Midbrain (tissue), 1 donor: ENCODE measurements at regions not wholly inside any gene's neighbourhood (a gene's known extent, or its start where the extent isn't known, plus 50 kb on each side); places are given as distances from the start of the nearest gene placed in this dataset.
"Not testable (repeated sequence)": the region's sequence is repeated elsewhere in the genome, so short reads cannot be mapped to it uniquely, and the experiment has no call there.

Experiments
- DNase-seq: peaks from one replicate; lab custom pipeline; 2025; lab: John Stamatoyannopoulos, UW

GRCh38 chr7:91405092-91405788, 141.0 kb downstream of the FZD1 start:
- DNase-seq = no peak

GRCh38 chr7:91405873-91406272, 141.6 kb downstream of the FZD1 start:
- DNase-seq = not testable (repeated sequence)

GRCh38 chr7:91407942-91408341, 143.7 kb downstream of the FZD1 start:
- no peak for DNase-seq

- no peak for DNase-seq
These were observed 144.3 kb downstream of the FZD1 start for GRCh38 chr7:91408388-91409154.

GRCh38 chr7:91411060-91411459, 146.8 kb downstream of the FZD1 start:
- DNase-seq = no peak

GRCh38 chr7:91412298-91412697, 148.1 kb downstream of the FZD1 start:
- no peak for DNase-seq

- no peak for DNase-seq
These were observed 150.5 kb downstream of the FZD1 start for GRCh38 chr7:91414734-91415133.

GRCh38 chr7:91416155-91416865, 152.1 kb downstream of the FZD1 start:
- no peak for DNase-seq

- DNase-seq = no peak
These were observed 156.4 kb downstream of the FZD1 start for GRCh38 chr7:91420606-91421005.

GRCh38 chr7:91421018-91421417, 156.8 kb downstream of the FZD1 start:
- no peak for DNase-seq

- DNase-seq = no peak
These were observed 160.1 kb downstream of the FZD1 start for GRCh38 chr7:91424371-91424770.

- DNase-seq = no peak
These were observed 160.9 kb downstream of the FZD1 start for GRCh38 chr7:91425149-91425548.

- DNase-seq = no peak
These were observed 162.8 kb downstream of the FZD1 start for GRCh38 chr7:91427051-91427450.

GRCh38 chr7:91431601-91432000, 167.4 kb downstream of the FZD1 start:
- no peak for DNase-seq

GRCh38 chr7:91434836-91435235, 170.6 kb downstream of the FZD1 start:
- no peak for DNase-seq

GRCh38 chr7:91435381-91436059, 171.3 kb downstream of the FZD1 start:
- DNase-seq = no peak

- no peak for DNase-seq
These were observed 172.4 kb downstream of the FZD1 start for GRCh38 chr7:91436655-91437054.

GRCh38 chr7:91440198-91440597, 176.0 kb downstream of the FZD1 start:
- DNase-seq = not testable (repeated sequence)

- DNase-seq = no peak
These were observed 179.6 kb downstream of the FZD1 start for GRCh38 chr7:91443862-91444261.

- DNase-seq = no peak
These were observed 182.6 kb downstream of the FZD1 start for GRCh38 chr7:91446819-91447218.

- no peak for DNase-seq
These were observed 191.2 kb downstream of the FZD1 start for GRCh38 chr7:91455411-91455810.

- DNase-seq = peak; percentile 0
These were observed 193.0 kb downstream of the FZD1 start for GRCh38 chr7:91457208-91457607.
